ENCODE measurements at regions not wholly inside any gene's neighbourhood (a gene's known extent, or its start where the extent isn't known, plus 50 kb on each side); places are given as distances from the start of the nearest gene placed in this dataset.

DNA sequence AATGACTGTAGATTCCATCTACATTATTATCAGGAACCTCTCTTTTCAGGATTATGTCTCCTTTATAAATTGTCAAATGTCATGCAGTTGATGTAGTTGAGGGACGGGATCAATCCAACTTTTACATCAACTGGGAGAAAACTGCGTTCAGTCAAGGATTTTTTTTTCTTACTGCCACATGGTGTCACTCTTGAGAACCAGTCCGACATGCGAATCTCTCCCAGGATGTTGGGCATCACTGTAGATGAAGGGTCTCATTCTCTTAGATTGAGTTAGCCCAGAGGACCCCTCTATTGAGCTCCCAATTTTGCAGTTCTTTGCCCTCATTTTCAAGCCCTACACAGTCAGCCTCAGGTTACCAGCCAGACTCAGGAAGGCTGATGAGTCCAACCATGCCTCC lies 120.3 kb upstream of the PTPRZ1 start:
- TF ChIP-seq CEBPB (IDR thresholded peaks at IDR 0.05) (no peak), RFX5 (IDR thresholded peaks at IDR 0.05) (no peak), USF2 (IDR thresholded peaks at IDR 0.05) (no peak), ZNF302 (CRISPR knock-in tag; IDR thresholded peaks at IDR 0.05) (no peak), EHMT2 (IDR thresholded peaks at IDR 0.05; ENCODE audit: low read depth) (no peak), POLR2A (IDR thresholded peaks at IDR 0.05; ENCODE audit: low read length) (no peak), CBX2 (IDR thresholded peaks at IDR 0.05; ENCODE audit: borderline replicate concordance, low read depth) (no peak), ELK1 (IDR thresholded peaks at IDR 0.05; ENCODE audit: low read depth, low read length) (no peak), BHLHE40 (IDR thresholded peaks at IDR 0.05; ENCODE audit: low read depth, low read length) (no peak), RNF2 (IDR thresholded peaks at IDR 0.05; ENCODE audit: borderline replicate concordance, low read depth) (no peak), HEYL (CRISPR knock-in tag; IDR thresholded peaks at IDR 0.05) (no peak), GATA3 (IDR thresholded peaks at IDR 0.05; ENCODE audit: borderline replicate concordance) (no peak)
- TF ChIP-seq, protein P1, sequence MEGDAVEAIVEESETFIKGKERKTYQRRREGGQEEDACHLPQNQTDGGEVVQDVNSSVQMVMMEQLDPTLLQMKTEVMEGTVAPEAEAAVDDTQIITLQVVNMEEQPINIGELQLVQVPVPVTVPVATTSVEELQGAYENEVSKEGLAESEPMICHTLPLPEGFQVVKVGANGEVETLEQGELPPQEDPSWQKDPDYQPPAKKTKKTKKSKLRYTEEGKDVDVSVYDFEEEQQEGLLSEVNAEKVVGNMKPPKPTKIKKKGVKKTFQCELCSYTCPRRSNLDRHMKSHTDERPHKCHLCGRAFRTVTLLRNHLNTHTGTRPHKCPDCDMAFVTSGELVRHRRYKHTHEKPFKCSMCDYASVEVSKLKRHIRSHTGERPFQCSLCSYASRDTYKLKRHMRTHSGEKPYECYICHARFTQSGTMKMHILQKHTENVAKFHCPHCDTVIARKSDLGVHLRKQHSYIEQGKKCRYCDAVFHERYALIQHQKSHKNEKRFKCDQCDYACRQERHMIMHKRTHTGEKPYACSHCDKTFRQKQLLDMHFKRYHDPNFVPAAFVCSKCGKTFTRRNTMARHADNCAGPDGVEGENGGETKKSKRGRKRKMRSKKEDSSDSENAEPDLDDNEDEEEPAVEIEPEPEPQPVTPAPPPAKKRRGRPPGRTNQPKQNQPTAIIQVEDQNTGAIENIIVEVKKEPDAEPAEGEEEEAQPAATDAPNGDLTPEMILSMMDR (IDR thresholded peaks at IDR 0.05), result peak; percentile 20; the same call in 1 of the 3 replicates
